ENCODE measurements at regions not wholly inside any gene's neighbourhood (a gene's known extent, or its start where the extent isn't known, plus 50 kb on each side); places are given as distances from the start of the nearest gene placed in this dataset.

DNA sequence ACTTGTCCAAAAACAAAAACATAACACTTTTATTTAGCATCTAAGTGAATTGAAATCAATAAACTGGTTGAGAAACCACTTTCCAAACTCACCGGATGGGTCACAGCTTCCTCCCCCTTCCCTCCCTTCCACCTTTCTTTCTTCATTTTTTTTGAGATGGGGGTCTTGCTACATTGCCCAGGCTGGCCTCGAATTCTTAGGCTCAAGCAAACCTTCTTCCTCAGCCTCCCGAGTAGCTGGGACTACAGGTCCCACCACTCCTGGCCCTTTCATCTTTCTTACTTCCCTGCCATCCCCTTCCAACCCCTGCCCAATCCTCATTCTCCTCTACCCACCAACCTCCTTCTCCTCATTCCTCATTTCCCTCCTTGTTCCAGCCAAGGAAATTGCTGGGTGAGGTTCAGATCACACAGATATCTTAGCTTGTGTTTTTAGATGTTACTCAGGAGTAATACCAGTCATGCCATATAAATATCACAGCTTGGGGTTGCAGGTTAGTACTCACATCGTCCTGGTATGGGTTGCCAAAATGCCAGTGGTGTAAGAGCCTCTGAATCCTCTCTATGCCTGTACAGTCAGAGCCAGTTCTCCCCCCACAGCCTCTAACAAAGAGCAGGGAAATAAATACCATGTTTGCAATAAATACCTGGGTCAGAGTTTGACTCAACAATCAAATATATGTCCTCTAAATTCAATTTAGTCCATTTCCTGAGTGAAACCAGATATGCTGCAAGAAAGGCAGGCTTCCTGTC lies 132.7 kb upstream of the NDUFV2 start:
- no peak for DNase-seq (ENCODE audit: low spot score)
- TF ChIP-seq, protein P1, sequence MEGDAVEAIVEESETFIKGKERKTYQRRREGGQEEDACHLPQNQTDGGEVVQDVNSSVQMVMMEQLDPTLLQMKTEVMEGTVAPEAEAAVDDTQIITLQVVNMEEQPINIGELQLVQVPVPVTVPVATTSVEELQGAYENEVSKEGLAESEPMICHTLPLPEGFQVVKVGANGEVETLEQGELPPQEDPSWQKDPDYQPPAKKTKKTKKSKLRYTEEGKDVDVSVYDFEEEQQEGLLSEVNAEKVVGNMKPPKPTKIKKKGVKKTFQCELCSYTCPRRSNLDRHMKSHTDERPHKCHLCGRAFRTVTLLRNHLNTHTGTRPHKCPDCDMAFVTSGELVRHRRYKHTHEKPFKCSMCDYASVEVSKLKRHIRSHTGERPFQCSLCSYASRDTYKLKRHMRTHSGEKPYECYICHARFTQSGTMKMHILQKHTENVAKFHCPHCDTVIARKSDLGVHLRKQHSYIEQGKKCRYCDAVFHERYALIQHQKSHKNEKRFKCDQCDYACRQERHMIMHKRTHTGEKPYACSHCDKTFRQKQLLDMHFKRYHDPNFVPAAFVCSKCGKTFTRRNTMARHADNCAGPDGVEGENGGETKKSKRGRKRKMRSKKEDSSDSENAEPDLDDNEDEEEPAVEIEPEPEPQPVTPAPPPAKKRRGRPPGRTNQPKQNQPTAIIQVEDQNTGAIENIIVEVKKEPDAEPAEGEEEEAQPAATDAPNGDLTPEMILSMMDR (IDR thresholded peaks at IDR 0.05; ENCODE audit: extremely low read depth, insufficient read depth, missing control alignments), result no peak
- in situ Hi-C loops (cut with MboI; ENCODE audit: low pct_unique_long_range_greater_than_20kb, low sequenced_read_pairs, unreplicated experiment), result no loop called here

DNA sequence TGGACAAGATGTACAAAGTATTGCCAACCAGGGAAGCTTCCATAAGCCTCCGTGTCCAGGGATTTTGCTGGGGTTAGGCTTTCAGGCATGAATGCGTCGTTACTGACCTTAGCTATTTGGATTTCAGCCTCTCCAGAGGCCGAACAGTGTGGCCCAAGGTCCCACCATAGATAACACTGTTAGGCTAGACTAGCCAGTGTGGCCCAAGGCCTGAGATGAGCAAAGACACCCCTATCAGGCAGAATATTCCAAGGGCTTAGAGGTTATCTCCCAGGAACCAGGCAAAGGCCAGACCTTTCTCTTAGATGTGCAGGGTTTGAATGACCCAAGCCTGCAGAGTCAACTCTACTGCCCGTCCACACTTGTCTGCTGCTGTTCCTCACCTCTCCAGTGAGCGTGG lies 131.7 kb upstream of the NDUFV2 start:
- DNase-seq (ENCODE audit: low spot score), result no peak
- in situ Hi-C loops (cut with MboI; ENCODE audit: low pct_unique_long_range_greater_than_20kb, low sequenced_read_pairs, unreplicated experiment), result no loop called here
- TF ChIP-seq, protein P1 (IDR thresholded peaks at IDR 0.05; ENCODE audit: extremely low read depth, insufficient read depth, missing control alignments), result no peak

DNA sequence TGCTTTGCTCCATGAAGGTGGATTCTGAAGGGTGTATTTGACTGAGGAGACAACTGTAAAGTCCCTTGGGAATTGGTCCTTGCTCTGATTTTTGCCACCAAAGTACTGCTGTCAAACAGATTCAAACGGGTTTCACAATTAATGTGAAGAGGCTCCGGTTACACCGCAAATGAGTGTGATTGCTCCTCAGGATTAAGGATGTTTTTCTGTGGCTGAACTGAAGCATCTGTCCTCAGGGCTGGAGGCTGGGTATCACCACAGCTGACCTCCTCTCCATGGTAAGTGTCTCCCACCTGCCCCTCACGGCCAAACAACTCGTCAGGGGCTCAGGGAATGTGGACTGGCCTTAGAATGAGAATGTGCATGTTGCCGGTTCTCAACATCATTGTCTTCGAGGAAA lies 130.4 kb upstream of the NDUFV2 start:
- in situ Hi-C loops (cut with MboI; ENCODE audit: low pct_unique_long_range_greater_than_20kb, low sequenced_read_pairs, unreplicated experiment), result no loop called here
- TF ChIP-seq, protein P1 (IDR thresholded peaks at IDR 0.05; ENCODE audit: extremely low read depth, insufficient read depth, missing control alignments), result no peak
- DNase-seq (ENCODE audit: low spot score), result no peak

DNA sequence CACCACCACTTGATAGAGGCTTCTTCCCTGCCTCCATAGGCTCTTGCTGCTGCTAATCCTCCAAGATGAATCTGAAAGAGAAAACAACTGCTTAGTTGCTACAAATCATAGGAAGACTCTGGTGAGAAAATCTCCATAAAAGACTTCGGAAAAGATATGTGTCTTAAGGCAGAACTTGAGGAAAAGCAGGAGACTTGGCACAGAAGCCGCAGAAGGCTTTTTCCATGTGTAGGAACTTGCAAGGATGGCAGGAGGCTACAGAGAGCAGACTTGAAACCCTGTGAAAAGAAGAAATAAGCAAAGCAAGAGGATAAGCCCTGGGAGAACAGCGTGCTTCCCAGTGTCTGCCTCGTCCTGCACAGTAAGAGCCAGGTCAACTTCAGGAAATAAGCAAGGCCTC lies 128.2 kb upstream of the NDUFV2 start:
- in situ Hi-C loops (cut with MboI; ENCODE audit: low pct_unique_long_range_greater_than_20kb, low sequenced_read_pairs, unreplicated experiment), result no loop called here
- TF ChIP-seq, protein P1 (IDR thresholded peaks at IDR 0.05; ENCODE audit: extremely low read depth, insufficient read depth, missing control alignments), result no peak

DNA sequence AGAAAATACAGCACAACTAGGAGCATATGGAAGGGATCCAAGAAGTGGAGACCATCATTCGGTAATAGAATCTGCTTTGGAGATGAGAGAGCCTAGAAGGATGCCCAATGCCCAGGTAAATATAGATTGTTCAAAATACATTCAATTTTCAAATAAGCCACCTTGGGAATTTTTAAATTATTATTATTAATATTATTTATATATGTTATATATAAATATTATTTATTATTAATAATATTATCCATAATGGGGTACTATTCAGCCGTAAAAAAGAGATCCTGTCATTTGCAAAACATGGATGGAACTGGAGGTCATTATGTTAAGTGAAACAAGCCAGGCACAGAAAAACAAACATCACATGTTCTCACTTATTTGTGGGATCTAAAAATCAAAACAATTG lies 127.8 kb upstream of the NDUFV2 start:
- TF ChIP-seq, protein P1 (IDR thresholded peaks at IDR 0.05; ENCODE audit: extremely low read depth, insufficient read depth, missing control alignments), result no peak
- DNase-seq (ENCODE audit: low spot score), result no peak
- in situ Hi-C loops (cut with MboI; ENCODE audit: low pct_unique_long_range_greater_than_20kb, low sequenced_read_pairs, unreplicated experiment), result loop anchor here (25.0 kb wide), 1 partner anchor 312 kb away; no protein-coding TSS in a partner anchor

More for the DNA sequence above, 128.2 kb upstream of the NDUFV2 start:
- DNase-seq (ENCODE audit: low spot score), result no peak

DNA sequence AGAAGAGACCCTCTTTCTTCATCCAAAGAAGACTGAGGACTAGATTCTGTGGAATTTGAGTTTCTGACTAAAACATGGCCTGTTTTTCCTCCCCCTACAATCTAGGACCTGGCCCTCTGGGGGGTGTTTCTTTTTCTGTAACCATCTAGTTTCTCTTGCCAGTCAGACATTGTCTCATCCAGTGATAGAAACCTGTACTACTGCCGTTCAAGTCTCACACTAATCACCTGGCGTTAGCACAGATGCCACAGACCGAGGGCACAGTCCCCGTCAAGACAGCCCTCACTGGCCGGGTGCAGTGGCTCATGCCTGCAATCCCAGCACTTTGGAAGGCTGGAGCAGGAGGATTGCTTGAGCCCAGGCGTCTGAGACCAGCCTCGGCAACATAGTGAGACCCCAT lies 126.9 kb upstream of the NDUFV2 start:
- TF ChIP-seq, protein P1 (IDR thresholded peaks at IDR 0.05; ENCODE audit: extremely low read depth, insufficient read depth, missing control alignments), result no peak
- in situ Hi-C loops (cut with MboI; ENCODE audit: low pct_unique_long_range_greater_than_20kb, low sequenced_read_pairs, unreplicated experiment), result loop anchor here (25.0 kb wide), 1 partner anchor 313 kb away; no protein-coding TSS in a partner anchor
- DNase-seq (ENCODE audit: low spot score), result no peak
